K562 (cell line): ENCODE measurements at regions not wholly inside any gene's neighbourhood (a gene's known extent, or its start where the extent isn't known, plus 50 kb on each side); places are given as distances from the start of the nearest gene placed in this dataset.

ENCODE experiments used
- ATAC-seq: fragments of 200-7000 bp; cut with Tn5 transposase; 3 replicates; pipeline ENCODE4 v1.9.1; 2020; ENCODE audit warnings: moderate library complexity
- BruUV-seq: library from RNA; stranded (reverse); fragments of 400-500 nt; replicated peaks from 2 replicates; lab custom pipeline; 2021; lab: Mats Ljungman, UMichigan
- CTCF ChIA-PET: fragments of 300-600 bp; formaldehyde crosslinking; extraction: SDS; loops from one replicate; lab custom pipeline; 2021; ENCODE audit warnings: low intra/inter-chr PET ratio; lab: Yijun Ruan, JAX
- POLR2A ChIA-PET: fragments of 300-600, 350-650 bp; sonication (Branson Sonifier 250); formaldehyde crosslinking; extraction: SDS; loops from one replicate; lab custom pipeline; 2021; ENCODE audit warnings: antibody characterized with exemption, inconsistent platforms; lab: Yijun Ruan, JAX
- DNase-seq, 4 experiments: peaks; one replicate each; pipeline versions ENCODE4 v3.0.0 to v3.0.0-alpha.2; 2011 to 2018; ENCODE audit warnings: low spot score in 3 of 4, mixed read lengths in 3 of 4; ENCODE audit errors: extremely low read depth in 1 of 4
- FAIRE-seq: peaks from 2 replicates; lab custom pipeline; 2011; peaks lifted over from hg19 to GRCh38; lab: Jason Lieb, UNC
- H2AFZ ChIP-seq: 2 replicates; pipeline ENCODE4 v1.6.0; 2011; ENCODE audit warnings: low read depth, low read length, control low read depth, inconsistent platforms
- H3K27ac ChIP-seq: fragments of 200-600 bp; 3 replicates; pipeline ENCODE4 v1.8.0; 2011; ENCODE audit warnings: low read depth, mild to moderate bottlenecking, control low read depth, inconsistent platforms, low read length, moderate library complexity, mixed read lengths; ENCODE audit errors: extremely low read depth
- H3K27me3 ChIP-seq, 2 experiments: fragments of 300-600 bp in 1 of 2; 2 replicates in 1 of 2; 3 replicates in 1 of 2; pipeline versions ENCODE4 v1.6.0 to v1.8.0; 2011; ENCODE audit warnings: inconsistent platforms in 2 of 2, low read length in 2 of 2, mild to moderate bottlenecking in 1 of 2, mixed read lengths in 1 of 2, moderate library complexity in 1 of 2; ENCODE audit not compliant: control insufficient read depth in 2 of 2, insufficient read depth in 2 of 2
- H3K36me3 ChIP-seq: fragments of 300-600 bp; 3 replicates; pipeline ENCODE4 v1.8.0; 2011; ENCODE audit warnings: mild to moderate bottlenecking, low read length, inconsistent platforms; ENCODE audit not compliant: control insufficient read depth, insufficient read depth
- H3K4me1 ChIP-seq, 2 experiments: fragments of 200-600 bp in 1 of 2; replicated peaks in 1 of 2; 2 replicates in 1 of 2; 3 replicates in 1 of 2; pipeline versions ENCODE4 v1.5.1 to v1.8.0; 2011; ENCODE audit warnings: inconsistent platforms in 2 of 2, low read length in 2 of 2, mild to moderate bottlenecking in 1 of 2, mixed read lengths in 1 of 2, moderate library complexity in 1 of 2; ENCODE audit not compliant: control insufficient read depth in 2 of 2, insufficient read depth in 2 of 2
- H3K4me2 ChIP-seq: 2 replicates; pipeline ENCODE4 v1.6.1; 2011; ENCODE audit warnings: low read length, control low read depth, inconsistent platforms, mixed read lengths; ENCODE audit not compliant: insufficient read depth
- H3K4me3 ChIP-seq: fragments of 200-600 bp; sonication (generic), shearing (Covaris generic); 2 replicates; pipeline ENCODE4 v1.5.1; 2016; ENCODE audit warnings: control low read depth, inconsistent platforms
- H3K79me2 ChIP-seq: fragments of 200-600 bp; 3 replicates; pipeline ENCODE4 v1.8.0; 2011; ENCODE audit warnings: low read length, inconsistent platforms; ENCODE audit not compliant: control insufficient read depth, insufficient read depth
- H3K9ac ChIP-seq, 2 experiments: 2 replicates each; pipeline versions ENCODE4 v1.6.0 to v1.6.1; 2011; ENCODE audit warnings: low read depth in 2 of 2, low read length in 2 of 2, control low read depth in 1 of 2, inconsistent platforms in 1 of 2, mild to moderate bottlenecking in 1 of 2, mixed read lengths in 1 of 2; ENCODE audit not compliant: insufficient read depth in 1 of 2
- H3K9me1 ChIP-seq: one replicate; pipeline ENCODE4 v1.6.0; 2011; ENCODE audit warnings: inconsistent platforms, mild to moderate bottlenecking, low read length, moderate library complexity; ENCODE audit not compliant: control insufficient read depth, insufficient read depth
- H3K9me3 ChIP-seq: replicated peaks from 2 replicates; pipeline ENCODE4 v1.5.1; 2011; ENCODE audit warnings: low read depth, low read length, inconsistent platforms; ENCODE audit not compliant: control insufficient read depth, insufficient read depth
- H4K20me1 ChIP-seq: replicated peaks from 2 replicates; pipeline ENCODE4 v1.6.1; 2011; ENCODE audit warnings: low read length, inconsistent platforms, mixed read lengths; ENCODE audit not compliant: control insufficient read depth, insufficient read depth
- CEBPG ChIP-seq, 3 experiments: fragments of 200-800 bp in 1 of 3; sonication (Bioruptor generic) in 1 of 3; sonication (generic) in 1 of 3; formaldehyde crosslinking in 1 of 3; IDR thresholded peaks in 2 of 3; conservative IDR thresholded peaks in 1 of 3; 2 replicates each; pipeline versions ENCODE4 v1.6.1 to v1.8.0; 2016 to 2022; ENCODE audit warnings: missing compliant biosample characterization in 2 of 3, missing genetic modification characterization in 2 of 3, mild to moderate bottlenecking in 1 of 3, missing genetic modification reagents in 1 of 3
- GATA2 ChIP-seq: sonication (generic); formaldehyde crosslinking; IDR thresholded peaks from 2 replicates; pipeline ENCODE4 v1.4.0; 2020; ENCODE audit warnings: mild to moderate bottlenecking, missing genetic modification reagents
- KDM5B ChIP-seq: fragments of 200-600 bp; sonication (generic); IDR thresholded peaks from 2 replicates; pipeline ENCODE4 v1.6.1; 2012; ENCODE audit warnings: low read depth, mild to moderate bottlenecking, moderate library complexity, low read length, control low read depth, inconsistent platforms; ENCODE audit not compliant: insufficient replicate concordance
- RFX1 ChIP-seq: fragments of 450-650 bp; IDR thresholded peaks from 2 replicates; pipeline ENCODE4 v1.6.1; 2016; ENCODE audit warnings: mild to moderate bottlenecking, moderate library complexity
- STAG1 ChIP-seq: sonication (generic); formaldehyde crosslinking; IDR thresholded peaks from 2 replicates; pipeline ENCODE4 v1.5.0; 2020; ENCODE audit warnings: missing genetic modification reagents, borderline replicate concordance
- TAF7 ChIP-seq: fragments of 450-650 bp; IDR thresholded peaks from 2 replicates; pipeline ENCODE4 v1.6.1; 2016; ENCODE audit warnings: missing genetic modification characterization, missing compliant biosample characterization
- ZNF76 ChIP-seq: fragments of 250-450 bp; sonication (Bioruptor Pico); IDR thresholded peaks from 2 replicates; pipeline ENCODE4 v1.4.0; 2020; ENCODE audit warnings: mild to moderate bottlenecking, moderate library complexity, borderline replicate concordance
- WGBS: fragments of 100-300 bp; shearing (Covaris generic); methylation state at CpG from one replicate; pipeline ENCODE4 v1.1.6; 2016; ENCODE audit warnings: low coverage, mixed read lengths; ENCODE audit not compliant: insufficient coverage; ENCODE audit errors: missing lambda C conversion rate; 5-methylcytosine and 5-hydroxymethylcytosine counted together
- in situ Hi-C: fragments of 300-500 bp; cut with MboI; formaldehyde crosslinking; loops from 4 replicates; pipeline ENCODE4 v1.15.0; 2018; ENCODE audit warnings: inconsistent platforms, mixed read lengths
- intact Hi-C: fragments of 100-400 bp; cut with micrococcal nuclease; formaldehyde crosslinking; loops from 2 replicates; pipeline ENCODE4 v1.14.2; 2022
- TF ChIP-seq, protein P1 (sequence below): fragments of 450-650 bp; IDR thresholded peaks from 2 replicates; pipeline ENCODE4 v1.6.1; 2016; ENCODE audit warnings: mild to moderate bottlenecking
- TF ChIP-seq, protein P2 (sequence below): sonication (generic); formaldehyde crosslinking; IDR thresholded peaks from 2 replicates; pipeline ENCODE4 v1.8.0; 2023; ENCODE audit warnings: mild to moderate bottlenecking, missing genetic modification reagents
- TF ChIP-seq, protein P3 (sequence below): sonication (generic); formaldehyde crosslinking; IDR thresholded peaks from 2 replicates; pipeline ENCODE4 v1.8.0; 2022; ENCODE audit warnings: mild to moderate bottlenecking, missing genetic modification reagents
- TF ChIP-seq, protein P4 (sequence below), 2 experiments: fragments of 450-650 bp; conservative IDR thresholded peaks; 2 replicates each; pipeline ENCODE4 v1.6.1; 2017; ENCODE audit warnings: mild to moderate bottlenecking in 2 of 2, moderate library complexity in 2 of 2

DNA sequence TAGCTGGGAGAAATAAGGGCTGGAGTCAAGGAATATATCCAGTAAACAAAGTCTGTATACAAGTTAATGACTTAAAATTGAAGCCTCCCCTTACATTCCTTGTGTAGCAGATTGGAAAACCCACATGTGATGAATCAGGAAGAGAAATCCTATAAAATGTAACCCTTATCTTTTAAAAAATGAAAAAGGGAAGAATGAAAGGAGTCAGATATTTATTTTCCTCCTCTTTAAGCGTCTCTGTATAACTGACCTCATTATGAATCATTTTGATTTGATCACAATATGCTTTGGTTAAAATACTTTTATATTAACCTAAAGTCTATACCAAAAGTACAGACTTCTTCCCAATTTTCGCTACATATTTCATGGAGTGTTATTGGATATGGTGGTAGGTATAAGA is 316.3 kb upstream of the STAC start:
- H3K9ac ChIP-seq = no peak overlapping the region
- no peaks in the 10 kb centered on the region for H3K79me2 ChIP-seq
- 2% methylated on average over 2 of the region's 2 CpGs for WGBS
- no peaks in the 10 kb centered on the region for H3K27me3 ChIP-seq
- H3K9me3 ChIP-seq = peaks cover 2% of the 10 kb centered on the region; the same call in 1 of the 2 replicates
- no TSS peak for BruUV-seq
- FAIRE-seq = no peak
- POLR2A ChIA-PET = no interaction called here
- no peaks in the 10 kb centered on the region for H3K9me1 ChIP-seq
- ATAC-seq = no peak
- CTCF ChIA-PET = no interaction called here
- H2AFZ ChIP-seq = no peak overlapping the region
- no peaks in the 10 kb centered on the region for H3K36me3 ChIP-seq
- no peaks in the 10 kb centered on the region for H3K4me1 ChIP-seq
- H3K4me3 ChIP-seq = no peak overlapping the region
- no peak for DNase-seq
- intact Hi-C loops = no loop called here
- no peaks in the 10 kb centered on the region for H4K20me1 ChIP-seq
- TF ChIP-seq GATA2 = no peak
- TF ChIP-seq STAG1 = no peak
- TF ChIP-seq, protein P1, sequence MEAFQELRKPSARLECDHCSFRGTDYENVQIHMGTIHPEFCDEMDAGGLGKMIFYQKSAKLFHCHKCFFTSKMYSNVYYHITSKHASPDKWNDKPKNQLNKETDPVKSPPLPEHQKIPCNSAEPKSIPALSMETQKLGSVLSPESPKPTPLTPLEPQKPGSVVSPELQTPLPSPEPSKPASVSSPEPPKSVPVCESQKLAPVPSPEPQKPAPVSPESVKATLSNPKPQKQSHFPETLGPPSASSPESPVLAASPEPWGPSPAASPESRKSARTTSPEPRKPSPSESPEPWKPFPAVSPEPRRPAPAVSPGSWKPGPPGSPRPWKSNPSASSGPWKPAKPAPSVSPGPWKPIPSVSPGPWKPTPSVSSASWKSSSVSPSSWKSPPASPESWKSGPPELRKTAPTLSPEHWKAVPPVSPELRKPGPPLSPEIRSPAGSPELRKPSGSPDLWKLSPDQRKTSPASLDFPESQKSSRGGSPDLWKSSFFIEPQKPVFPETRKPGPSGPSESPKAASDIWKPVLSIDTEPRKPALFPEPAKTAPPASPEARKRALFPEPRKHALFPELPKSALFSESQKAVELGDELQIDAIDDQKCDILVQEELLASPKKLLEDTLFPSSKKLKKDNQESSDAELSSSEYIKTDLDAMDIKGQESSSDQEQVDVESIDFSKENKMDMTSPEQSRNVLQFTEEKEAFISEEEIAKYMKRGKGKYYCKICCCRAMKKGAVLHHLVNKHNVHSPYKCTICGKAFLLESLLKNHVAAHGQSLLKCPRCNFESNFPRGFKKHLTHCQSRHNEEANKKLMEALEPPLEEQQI = no peak
- no peak for TF ChIP-seq RFX1
- TF ChIP-seq, protein P2, sequence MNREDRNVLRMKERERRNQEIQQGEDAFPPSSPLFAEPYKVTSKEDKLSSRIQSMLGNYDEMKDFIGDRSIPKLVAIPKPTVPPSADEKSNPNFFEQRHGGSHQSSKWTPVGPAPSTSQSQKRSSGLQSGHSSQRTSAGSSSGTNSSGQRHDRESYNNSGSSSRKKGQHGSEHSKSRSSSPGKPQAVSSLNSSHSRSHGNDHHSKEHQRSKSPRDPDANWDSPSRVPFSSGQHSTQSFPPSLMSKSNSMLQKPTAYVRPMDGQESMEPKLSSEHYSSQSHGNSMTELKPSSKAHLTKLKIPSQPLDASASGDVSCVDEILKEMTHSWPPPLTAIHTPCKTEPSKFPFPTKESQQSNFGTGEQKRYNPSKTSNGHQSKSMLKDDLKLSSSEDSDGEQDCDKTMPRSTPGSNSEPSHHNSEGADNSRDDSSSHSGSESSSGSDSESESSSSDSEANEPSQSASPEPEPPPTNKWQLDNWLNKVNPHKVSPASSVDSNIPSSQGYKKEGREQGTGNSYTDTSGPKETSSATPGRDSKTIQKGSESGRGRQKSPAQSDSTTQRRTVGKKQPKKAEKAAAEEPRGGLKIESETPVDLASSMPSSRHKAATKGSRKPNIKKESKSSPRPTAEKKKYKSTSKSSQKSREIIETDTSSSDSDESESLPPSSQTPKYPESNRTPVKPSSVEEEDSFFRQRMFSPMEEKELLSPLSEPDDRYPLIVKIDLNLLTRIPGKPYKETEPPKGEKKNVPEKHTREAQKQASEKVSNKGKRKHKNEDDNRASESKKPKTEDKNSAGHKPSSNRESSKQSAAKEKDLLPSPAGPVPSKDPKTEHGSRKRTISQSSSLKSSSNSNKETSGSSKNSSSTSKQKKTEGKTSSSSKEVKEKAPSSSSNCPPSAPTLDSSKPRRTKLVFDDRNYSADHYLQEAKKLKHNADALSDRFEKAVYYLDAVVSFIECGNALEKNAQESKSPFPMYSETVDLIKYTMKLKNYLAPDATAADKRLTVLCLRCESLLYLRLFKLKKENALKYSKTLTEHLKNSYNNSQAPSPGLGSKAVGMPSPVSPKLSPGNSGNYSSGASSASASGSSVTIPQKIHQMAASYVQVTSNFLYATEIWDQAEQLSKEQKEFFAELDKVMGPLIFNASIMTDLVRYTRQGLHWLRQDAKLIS (CRISPR knock-in tag) = no peak
- TF ChIP-seq KDM5B = no peak
- TF ChIP-seq, protein P3, sequence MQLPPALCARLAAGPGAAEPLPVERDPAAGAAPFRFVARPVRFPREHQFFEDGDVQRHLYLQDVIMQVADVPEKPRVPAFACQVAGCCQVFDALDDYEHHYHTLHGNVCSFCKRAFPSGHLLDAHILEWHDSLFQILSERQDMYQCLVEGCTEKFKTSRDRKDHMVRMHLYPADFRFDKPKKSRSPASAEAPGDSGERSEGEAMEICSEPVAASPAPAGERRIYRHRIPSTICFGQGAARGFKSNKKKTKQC (CRISPR knock-in tag) = no peak
- TF ChIP-seq, protein P4, sequence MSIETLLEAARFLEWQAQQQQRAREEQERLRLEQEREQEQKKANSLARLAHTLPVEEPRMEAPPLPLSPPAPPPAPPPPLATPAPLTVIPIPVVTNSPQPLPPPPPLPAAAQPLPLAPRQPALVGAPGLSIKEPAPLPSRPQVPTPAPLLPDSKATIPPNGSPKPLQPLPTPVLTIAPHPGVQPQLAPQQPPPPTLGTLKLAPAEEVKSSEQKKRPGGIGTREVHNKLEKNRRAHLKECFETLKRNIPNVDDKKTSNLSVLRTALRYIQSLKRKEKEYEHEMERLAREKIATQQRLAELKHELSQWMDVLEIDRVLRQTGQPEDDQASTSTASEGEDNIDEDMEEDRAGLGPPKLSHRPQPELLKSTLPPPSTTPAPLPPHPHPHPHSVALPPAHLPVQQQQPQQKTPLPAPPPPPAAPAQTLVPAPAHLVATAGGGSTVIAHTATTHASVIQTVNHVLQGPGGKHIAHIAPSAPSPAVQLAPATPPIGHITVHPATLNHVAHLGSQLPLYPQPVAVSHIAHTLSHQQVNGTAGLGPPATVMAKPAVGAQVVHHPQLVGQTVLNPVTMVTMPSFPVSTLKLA (conservative IDR thresholded peaks at IDR 0.05) = no peak
- TF ChIP-seq ZNF76 = no peak
- no peak for TF ChIP-seq CEBPG (CRISPR knock-in tag; IDR thresholded peaks at IDR 0.05)
- TF ChIP-seq CEBPG (tag; conservative IDR thresholded peaks at IDR 0.05 in 1 of 2, IDR thresholded peaks at IDR 0.05 in 1 of 2) = no peak
- TF ChIP-seq TAF7 = no peak
- H3K27ac ChIP-seq = no peak overlapping the region
- no peak overlapping the region for H3K4me2 ChIP-seq
- in situ Hi-C loops = no loop called here
